KOPT-K1 (cell line): ENCODE measurements at regions not wholly inside any gene's neighbourhood (a gene's known extent, or its start where the extent isn't known, plus 50 kb on each side); places are given as distances from the start of the nearest gene placed in this dataset.
"Not testable (repeated sequence)": the region's sequence is repeated elsewhere in the genome, so short reads cannot be mapped to it uniquely, and the experiment has no call there.

Experiments used
- H3K27ac ChIP-seq: fragments of 200-600 bp; sonication (generic); 2 replicates; pipeline ENCODE4 v1.5.1; 2016; ENCODE audit warnings: antibody characterized with exemption, mild to moderate bottlenecking, low read depth, low read length; ENCODE audit not compliant: poor library complexity, severe bottlenecking
- H3K36me3 ChIP-seq: fragments of 200-600 bp; sonication (generic); 2 replicates; pipeline ENCODE4 v1.5.1; 2017; ENCODE audit warnings: antibody characterized with exemption, mild to moderate bottlenecking, low read length, moderate library complexity; ENCODE audit not compliant: insufficient read depth
- H3K9me3 ChIP-seq: fragments of 200-600 bp; sonication (generic); 2 replicates; pipeline ENCODE4 v1.5.1; 2017; ENCODE audit warnings: antibody characterized with exemption, low read length, mild to moderate bottlenecking; ENCODE audit not compliant: insufficient read depth, poor library complexity, severe bottlenecking

GRCh38 chr5:52255308-52255707 is 532.4 kb upstream of the ITGA1 start:
- Histone ChIP-seq H3K27ac (no peak overlapping the region), H3K9me3 (no peaks in the 10 kb centered on the region), H3K36me3 (no peaks in the 10 kb centered on the region)

DNA sequence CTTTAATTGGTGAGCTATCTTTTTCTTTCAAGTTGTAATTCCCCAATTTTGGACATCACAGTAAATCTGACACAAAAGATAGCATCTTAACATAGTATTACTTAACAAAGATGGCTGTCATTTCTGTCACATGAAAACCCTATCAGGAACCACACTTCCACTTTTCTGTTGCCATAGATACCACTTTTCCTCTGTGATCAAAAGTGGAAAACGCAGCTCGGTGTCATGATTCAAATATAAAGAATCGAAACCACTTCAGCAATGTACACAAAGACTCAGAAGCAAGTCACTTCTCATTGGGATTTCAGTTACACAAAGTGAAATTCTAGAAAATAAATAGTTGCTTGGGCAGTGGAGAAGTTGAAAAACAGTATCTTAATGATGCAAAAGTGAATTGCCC is 524.9 kb upstream of the ITGA1 start:
- Histone ChIP-seq H3K9me3 (no peaks in the 10 kb centered on the region), H3K27ac (no peak overlapping the region), H3K36me3 (no peaks in the 10 kb centered on the region)

DNA sequence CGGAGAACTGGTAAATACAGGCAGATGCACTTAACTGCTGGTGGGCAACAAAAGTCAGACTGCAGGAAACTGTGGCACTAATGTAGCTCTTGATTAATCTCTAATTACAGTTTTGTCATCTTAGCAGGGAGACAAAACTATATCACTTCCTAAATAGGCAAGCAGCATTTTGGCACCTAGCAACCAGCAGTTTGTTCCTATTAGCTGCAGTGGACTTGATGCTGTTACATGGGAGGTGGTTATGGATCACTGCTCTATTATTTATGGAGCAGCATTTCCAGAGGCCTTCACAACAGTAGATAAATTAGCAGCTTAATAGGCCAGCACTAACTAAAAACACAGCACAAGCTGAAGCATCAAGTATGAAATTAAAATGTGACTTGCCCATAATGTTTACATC is 518.3 kb upstream of the ITGA1 start:
- Histone ChIP-seq H3K36me3 (no peaks in the 10 kb centered on the region), H3K27ac (no peak overlapping the region), H3K9me3 (no peaks in the 10 kb centered on the region)

DNA sequence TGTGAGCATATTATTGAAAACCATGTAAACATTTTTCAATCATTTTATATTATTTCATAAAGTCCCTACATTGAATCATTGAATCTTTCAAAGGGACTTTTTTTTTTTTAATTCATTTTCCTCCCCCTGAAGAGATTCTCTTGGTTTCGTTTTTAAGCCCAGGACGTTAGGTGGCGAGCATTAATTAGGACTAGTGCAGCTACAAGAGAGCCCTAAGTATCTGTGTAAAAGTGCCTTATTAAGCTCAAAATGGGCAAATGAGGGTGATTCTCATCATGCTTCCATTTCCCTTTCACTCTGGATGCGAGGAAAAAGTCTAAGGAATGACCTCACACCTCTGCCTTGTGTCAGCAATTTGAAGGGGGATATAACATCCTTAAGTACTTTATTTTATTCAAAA is 517.9 kb upstream of the ITGA1 start:
- H3K9me3 ChIP-seq, result no peaks in the 10 kb centered on the region
- H3K36me3 ChIP-seq, result no peaks in the 10 kb centered on the region
- no peak overlapping the region for H3K27ac ChIP-seq

DNA sequence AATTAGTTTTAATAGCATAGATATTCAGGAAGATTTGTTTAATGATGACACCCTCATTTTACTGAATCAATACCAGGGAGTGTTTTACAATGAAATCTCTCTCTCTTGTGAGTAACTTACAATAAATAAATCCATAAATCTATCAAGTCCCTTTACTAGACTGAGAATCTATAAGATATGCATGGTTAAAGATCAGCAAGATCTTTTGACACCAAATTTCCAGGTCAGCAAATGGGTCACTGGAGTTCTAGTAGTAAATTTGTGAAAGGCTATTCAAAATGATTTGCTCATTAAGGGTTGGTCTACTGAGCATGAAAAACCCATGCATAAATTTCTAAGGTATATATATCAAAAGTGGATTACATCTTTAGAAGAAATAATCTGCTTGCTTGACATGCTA is 512.1 kb upstream of the ITGA1 start:
- Histone ChIP-seq H3K36me3 (no peaks in the 10 kb centered on the region), H3K27ac (no peak overlapping the region), H3K9me3 (no peaks in the 10 kb centered on the region)

DNA sequence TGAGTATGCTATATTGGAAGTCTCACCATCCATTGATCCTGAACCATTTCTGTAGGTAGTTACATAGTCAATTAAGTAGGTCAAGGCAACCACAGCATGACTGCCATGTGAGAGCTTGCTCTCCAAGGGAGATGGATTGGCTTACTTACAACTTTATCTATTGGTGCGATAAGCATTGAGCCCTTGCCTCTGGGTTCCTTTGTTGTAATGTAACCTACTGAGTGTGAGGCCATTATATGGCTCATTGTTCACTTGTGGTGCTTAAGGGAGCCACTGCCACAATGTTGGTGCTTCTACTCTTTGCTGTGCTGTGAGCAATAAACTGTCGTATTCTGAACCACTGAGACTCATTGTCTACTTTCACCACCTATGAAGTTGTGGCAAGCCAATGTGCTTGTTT is 510.6 kb upstream of the ITGA1 start:
- H3K27ac ChIP-seq, result no peak overlapping the region
- no peaks in the 10 kb centered on the region for H3K9me3 ChIP-seq

GRCh38 chr5:52282647-52283046 is 505.1 kb upstream of the ITGA1 start:
- no peak overlapping the region for H3K27ac ChIP-seq
- no peaks in the 10 kb centered on the region for H3K36me3 ChIP-seq

More for the DNA sequence above, 510.6 kb upstream of the ITGA1 start:
- H3K36me3 ChIP-seq, result no peaks in the 10 kb centered on the region

DNA sequence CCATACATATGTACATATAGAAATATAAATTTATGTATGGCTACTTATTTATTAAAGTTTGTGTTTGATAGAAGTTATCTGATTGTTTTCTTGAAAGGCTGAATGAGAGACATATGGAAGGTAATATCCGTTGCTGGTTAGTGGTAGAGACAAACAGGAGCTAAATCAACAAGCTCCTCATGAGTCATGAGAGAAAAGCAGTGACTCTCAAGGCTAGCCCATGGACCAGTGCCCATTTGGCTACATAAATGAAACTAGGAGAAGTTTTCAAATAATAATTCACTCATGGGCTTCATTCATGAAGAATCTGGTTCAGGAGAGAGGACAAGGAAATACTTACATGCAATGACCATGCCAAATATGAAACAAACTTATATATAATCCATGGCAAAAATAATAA is 504.5 kb upstream of the ITGA1 start:
- no peaks in the 10 kb centered on the region for H3K36me3 ChIP-seq
- H3K9me3 ChIP-seq, result no peaks in the 10 kb centered on the region
- no peak overlapping the region for H3K27ac ChIP-seq

More at GRCh38 chr5:52282647-52283046, 505.1 kb upstream of the ITGA1 start:
- H3K9me3 ChIP-seq, result no peaks in the 10 kb centered on the region

DNA sequence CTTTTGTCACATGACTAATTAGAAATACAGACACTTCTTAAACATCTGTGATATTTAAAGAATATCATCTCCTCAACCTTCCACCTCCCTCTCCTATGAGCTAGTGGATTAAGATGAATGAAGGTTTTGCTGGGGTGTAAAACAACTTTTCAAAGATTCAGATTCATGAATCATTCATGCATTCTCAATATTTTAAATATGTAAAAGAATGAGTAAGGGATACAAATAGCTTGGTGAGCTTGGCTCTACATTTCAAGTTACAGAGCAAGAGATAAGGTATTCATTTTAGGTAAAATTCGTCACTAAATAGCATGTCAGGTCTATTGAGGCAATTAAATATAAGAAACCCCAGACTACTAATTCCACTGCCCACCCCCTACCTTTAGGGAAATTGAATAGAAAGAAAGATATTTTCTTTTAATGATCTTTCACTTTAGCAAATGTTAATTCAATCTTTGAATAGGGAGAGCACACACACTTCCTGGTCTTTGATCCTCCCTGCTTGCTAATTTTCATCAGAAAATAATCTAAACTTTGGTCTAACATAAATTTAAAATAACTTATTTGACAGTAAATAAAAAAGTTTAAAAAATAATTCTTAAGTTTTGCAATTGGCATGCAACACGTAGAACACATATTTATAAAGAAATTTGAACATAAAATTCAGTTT is 486.9 kb upstream of the ITGA1 start:
- H3K9me3 ChIP-seq, result peaks cover 20% of the 10 kb centered on the region
- no peak overlapping the region for H3K27ac ChIP-seq
- H3K36me3 ChIP-seq, result no peaks in the 10 kb centered on the region

DNA sequence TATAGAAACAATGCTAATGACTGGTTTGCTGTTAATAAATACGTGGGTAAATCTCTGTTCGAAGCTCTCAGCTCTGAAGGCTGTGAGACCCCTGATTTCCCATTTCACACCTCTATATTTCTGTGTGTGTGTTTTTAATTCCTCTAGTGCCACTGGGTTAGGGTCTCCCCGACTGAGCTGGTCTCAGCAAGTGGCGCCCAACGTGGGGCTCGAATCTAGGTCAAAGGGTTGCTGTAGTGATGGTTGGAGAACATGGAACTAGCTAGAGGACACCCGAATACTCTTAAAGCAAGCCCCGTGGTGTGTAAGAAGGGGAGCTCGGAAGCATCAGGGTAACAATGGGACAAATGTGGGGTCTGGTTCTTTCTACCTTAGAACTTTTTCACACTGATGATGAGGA is 482.9 kb upstream of the ITGA1 start:
- peaks cover 23% of the 10 kb centered on the region for H3K9me3 ChIP-seq
- not testable (repeated sequence) for H3K27ac ChIP-seq, H3K36me3 ChIP-seq

DNA sequence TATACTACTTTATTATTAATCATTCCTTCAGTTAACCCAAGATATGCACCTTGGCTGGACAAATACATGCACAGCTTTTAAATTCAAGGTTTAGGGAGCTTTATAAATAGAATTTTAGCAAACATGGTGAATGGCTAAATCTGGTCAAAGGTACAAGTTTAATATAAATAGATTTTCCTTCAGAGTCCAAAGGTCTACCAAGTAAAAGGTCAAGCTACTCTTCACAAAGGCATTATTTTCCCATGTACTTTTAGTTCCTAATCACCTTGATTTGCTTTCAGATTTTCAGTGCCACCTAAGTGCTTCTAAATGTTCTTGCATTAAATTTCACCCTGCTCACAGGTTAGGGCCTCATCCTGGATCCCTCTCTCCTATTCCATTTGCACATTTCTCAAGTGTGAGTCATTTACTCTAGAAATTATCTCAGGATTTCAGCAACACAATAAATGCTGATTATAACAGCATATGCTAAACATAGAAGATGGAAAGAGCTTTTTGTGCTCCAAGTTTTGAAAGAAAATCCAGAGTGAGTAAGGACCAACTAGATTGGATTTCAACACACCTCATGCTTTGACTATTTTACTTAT is 459.4 kb upstream of the ITGA1 start:
- Histone ChIP-seq H3K9me3 (no peaks in the 10 kb centered on the region), H3K36me3 (no peaks in the 10 kb centered on the region), H3K27ac (no peak overlapping the region)

DNA sequence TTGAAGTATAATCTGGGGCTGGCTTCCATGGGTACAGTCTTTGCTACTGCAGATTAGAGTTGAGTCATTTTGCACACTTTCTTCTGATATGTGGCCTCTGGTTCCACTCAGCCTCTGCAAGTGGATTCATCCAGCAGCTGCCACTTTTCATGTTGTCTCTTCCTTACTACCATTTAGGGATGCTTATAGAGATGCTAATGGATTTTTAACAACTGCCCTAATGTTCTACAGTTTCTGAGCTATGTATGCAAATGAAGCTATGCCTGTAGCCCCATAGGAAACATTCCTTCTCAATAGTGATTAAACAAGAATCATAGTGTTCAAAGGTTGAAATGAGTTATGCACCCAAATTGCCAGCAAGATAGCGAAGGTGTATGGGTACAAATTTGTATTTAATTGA is 456.0 kb upstream of the ITGA1 start:
- no peak overlapping the region for H3K27ac ChIP-seq
- H3K36me3 ChIP-seq, result no peaks in the 10 kb centered on the region
- no peaks in the 10 kb centered on the region for H3K9me3 ChIP-seq

DNA sequence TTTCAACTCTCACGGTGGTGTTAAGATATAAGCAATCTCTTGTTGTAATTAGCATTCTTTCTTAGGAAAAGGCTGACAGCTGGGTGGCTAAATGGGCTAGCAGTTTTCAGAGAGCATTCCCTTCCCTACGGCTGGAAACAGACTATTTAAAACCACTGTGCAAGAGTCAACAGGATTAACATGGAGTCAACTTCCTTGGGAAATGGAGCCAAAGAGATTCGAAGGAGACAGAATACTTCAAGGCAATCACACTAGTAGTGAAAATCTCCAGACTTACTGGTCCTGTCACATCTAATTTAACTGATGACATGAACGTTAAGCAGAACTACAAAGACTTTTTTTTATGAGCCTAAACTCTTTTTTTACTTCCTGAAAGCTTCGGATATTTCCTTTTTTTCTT is 453.3 kb upstream of the ITGA1 start:
- H3K36me3 ChIP-seq, result no peaks in the 10 kb centered on the region
- H3K9me3 ChIP-seq, result no peaks in the 10 kb centered on the region
- H3K27ac ChIP-seq, result no peak overlapping the region

- Histone ChIP-seq H3K9me3 (no peaks in the 10 kb centered on the region), H3K27ac (no peak overlapping the region), H3K36me3 (no peaks in the 10 kb centered on the region)
Measured at GRCh38 chr5:52339285-52339684, 448.4 kb upstream of the ITGA1 start.

DNA sequence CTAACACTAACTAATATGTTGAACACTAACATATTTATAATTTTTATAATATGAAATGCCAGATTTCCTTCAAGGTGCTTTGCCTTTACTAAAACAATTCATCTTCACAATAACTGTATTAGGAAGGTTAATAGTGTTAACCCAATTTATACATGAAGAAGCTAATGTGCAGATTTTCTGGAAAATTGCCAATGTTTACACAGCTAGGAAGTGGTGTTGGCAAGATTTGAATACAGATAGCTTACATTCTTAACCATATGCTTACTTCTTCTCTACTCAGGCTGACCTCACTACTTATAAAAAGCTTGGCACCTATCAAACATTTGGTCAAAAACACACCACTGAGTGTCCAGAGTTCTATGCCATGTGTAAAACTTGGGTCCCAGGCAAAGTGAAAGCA is 445.4 kb upstream of the ITGA1 start:
- no peaks in the 10 kb centered on the region for H3K36me3 ChIP-seq
- no peak overlapping the region for H3K27ac ChIP-seq
- H3K9me3 ChIP-seq, result no peaks in the 10 kb centered on the region

DNA sequence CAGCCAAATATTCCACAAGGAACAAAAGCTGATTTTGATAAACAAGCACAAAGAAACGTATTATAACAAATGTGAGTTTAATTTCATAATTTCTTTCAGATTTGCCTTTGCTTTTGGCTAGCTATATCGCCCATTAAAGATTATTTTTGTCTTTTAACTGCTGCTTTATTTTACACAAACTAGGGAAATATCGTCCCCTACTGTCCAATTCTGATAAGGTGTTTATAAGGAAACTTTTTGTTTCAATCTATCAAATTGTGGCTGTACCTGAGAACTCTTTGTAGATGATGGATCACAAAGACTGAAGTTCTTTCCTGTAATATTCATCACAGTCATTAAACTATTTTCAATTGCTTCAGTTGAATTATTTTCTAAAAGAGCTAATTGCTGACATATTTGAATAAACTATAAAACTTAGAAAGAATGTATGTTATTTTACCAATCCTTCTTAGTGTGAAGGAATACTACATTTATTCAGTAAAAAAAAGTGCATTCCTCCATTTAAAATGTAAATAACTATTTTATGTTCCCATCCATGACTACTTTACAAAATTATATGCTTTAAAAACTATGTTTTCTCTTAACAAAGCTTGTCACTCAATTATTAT is 431.3 kb upstream of the ITGA1 start:
- Histone ChIP-seq H3K27ac (no peak overlapping the region), H3K36me3 (no peaks in the 10 kb centered on the region), H3K9me3 (no peaks in the 10 kb centered on the region)
